CD4-positive, alpha-beta T cell treated with Interleukin-1 beta for 1 hour (primary cell): ENCODE measurements at regions not wholly inside any gene's neighbourhood (a gene's known extent, or its start where the extent isn't known, plus 50 kb on each side); places are given as distances from the start of the nearest gene placed in this dataset.

ENCODE experiments used
- DNase-seq, 2 donors: peaks; one replicate each; pipeline ENCODE4 v3.0.0-alpha.2; 2020 to 2022

GRCh38 chr15:95265419-95265997 lies 1034.1 kb downstream of the MCTP2 start:
- no peak for DNase-seq

GRCh38 chr15:95266451-95267061 lies 1035.2 kb downstream of the MCTP2 start:
- DNase-seq: no peak

- no peak for DNase-seq
These were observed 1036.1 kb downstream of the MCTP2 start for GRCh38 chr15:95267481-95267880.

GRCh38 chr15:95269242-95270183 lies 1038.2 kb downstream of the MCTP2 start:
- DNase-seq: no peak

- no peak for DNase-seq
These were observed 1042.7 kb downstream of the MCTP2 start for GRCh38 chr15:95274101-95274500.

DNA sequence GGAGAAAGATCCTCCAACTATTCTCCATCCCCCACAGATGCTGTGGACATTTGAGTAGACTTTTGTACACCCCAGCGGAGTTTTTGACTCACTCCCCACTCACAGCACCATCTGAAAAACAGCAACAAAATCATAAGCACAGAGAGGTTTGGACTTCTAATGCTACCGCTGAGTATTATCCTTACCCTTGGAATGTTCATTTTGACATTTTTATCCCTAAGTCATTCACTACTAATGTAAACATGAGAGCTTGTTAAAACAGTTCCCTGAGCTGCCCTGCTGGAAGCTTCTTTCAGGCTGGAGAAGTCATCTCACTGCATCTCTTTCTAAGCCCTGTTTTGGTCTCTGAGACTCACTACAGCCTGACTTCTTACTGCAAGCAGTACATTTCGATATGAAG lies 1045.9 kb downstream of the MCTP2 start:
- DNase-seq: no peak

DNA sequence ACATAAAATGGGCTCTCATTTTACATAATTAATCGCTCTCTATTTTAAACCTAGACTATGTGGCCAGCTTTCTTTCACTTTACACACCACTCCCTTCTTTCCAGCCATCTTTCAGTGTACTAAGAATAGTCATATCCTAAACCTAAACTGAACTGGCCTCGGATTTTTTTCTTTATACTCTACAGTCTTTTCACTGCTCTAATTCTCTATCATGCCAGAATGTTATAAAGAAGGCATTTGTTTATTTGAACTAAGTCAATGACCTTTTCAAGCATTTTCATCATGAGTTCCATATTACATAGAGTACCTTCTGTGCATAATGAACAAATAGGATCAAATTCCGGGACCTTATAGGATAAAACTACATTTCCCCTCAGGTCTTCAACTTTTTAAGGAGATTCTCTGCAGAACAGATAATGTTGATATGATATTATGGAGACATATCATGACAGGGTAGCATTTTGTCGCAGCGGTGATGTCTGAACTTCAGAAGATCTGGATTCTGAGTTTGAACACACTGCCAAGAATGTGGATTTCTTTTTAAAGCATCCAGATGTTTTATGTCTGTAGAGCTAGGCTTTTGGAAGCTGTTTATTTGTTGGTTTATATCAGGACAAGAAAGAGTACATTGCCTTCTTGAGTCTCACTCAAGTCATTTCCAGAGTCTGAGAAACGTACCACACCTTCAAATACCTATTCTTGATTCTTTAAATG lies 1047.3 kb downstream of the MCTP2 start:
- no peak for DNase-seq

GRCh38 chr15:95279277-95280019 lies 1048.1 kb downstream of the MCTP2 start:
- DNase-seq: no peak

DNA sequence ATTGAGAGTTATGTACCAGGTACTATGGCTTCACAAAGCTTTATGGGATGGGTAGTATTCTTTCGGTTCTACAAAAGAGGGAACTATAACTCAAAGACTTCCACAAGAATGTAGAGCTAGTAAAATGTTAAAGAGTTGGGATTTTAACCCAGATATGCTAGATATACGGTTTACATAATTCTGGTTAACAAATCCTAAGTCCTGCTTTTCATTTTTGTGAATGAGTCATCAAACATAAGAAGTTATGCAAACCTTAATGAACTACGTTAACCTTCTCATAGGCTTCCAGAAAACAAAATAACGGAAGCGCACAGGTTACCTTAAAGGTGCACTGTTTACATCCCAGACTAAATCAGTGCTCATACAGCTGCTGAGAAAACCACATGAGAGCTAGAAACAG lies 1049.3 kb downstream of the MCTP2 start:
- no peak for DNase-seq

DNA sequence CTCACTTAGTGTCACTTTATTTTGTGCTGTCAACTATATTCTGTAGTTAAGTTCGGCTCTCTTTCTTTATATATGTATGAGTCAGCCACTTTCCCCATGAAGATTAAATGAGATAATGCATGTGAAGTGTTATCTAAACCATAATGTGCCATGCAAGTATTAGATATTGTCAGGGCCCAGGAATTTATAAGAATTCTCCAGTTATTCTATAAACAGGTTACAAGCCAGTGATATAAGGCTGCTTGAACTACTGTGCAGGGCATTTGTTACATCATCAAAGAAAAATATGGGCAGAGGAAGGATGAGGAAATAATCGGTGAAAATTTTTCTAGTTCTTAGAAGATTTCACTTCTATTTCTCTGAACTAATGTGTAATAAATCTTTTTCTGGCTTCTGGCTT lies 1049.0 kb upstream of the NR2F2 start:
- DNase-seq: no peak

DNA sequence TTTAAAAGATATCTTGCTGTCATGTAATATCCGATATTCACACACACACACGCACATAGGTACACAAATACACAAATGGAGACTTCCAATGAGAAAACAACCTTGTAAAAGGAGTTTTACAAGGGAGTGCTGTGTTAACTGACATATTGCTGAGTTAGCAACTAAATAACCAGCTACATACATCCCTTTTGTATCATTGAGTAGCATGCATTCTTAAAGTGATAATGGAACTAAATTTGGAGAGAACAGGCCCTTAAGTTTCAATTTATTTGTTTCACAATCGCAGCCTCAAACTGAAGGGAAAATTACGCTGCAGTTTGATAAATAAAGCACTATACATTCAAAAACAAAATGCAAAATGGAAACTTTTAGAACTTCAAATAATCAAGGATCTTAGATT lies 1046.0 kb upstream of the NR2F2 start:
- no peak for DNase-seq

- no peak for DNase-seq
These were observed 1045.5 kb upstream of the NR2F2 start for GRCh38 chr15:95284933-95285421.

- DNase-seq: no peak
These were observed 1044.1 kb upstream of the NR2F2 start for GRCh38 chr15:95286352-95286880.

DNA sequence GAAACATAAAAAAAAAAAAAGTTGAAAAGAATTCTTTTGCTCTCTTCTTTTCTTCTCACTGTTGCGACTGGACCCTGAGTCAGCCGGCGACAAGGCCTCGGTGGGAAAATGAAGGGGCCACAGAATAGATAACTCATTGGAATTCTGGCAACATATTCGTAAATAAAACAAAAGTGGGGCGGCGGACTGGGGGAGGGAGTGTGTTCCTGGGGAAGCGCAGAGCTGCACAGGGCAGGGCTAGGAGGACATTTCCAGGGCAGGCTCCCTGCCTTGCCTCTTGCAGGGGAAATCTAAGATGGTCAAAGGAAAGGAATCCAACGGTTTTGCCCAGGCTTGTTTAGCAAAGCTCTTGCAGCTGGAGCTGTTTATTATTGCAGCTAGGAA lies 1042.8 kb upstream of the NR2F2 start:
- no peak for DNase-seq

GRCh38 chr15:95288626-95289025 lies 1041.9 kb upstream of the NR2F2 start:
- DNase-seq: no peak

- DNase-seq: no peak
These were observed 1040.1 kb upstream of the NR2F2 start for GRCh38 chr15:95290176-95290974.

DNA sequence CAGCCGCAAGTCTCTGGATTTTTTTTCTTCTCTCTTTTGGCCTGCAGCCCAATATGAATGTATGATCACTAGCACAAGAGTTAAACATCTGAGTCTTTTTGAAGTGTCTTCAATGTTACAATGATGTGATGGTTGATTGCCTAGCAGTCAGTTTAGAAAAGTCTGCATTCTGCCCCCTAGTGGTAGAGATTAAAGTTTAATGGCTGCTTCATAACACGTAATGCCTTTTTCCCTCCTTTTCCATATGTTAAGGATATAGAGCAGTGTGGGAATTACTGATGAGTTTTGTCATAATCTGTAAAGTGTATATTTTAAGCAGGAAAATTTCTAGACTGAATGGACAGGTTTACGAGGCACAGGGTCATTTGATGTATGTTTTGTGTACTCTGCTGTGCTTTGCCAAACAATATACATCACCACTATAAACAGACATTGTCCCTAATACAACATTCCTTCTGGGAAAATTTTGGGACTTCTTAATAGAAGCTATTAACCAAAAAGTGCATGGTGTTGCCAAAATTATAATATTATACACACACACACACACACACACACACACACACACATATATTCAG lies 1038.5 kb upstream of the NR2F2 start:
- DNase-seq: peak in 1 of 2 donors; percentile 15

DNA sequence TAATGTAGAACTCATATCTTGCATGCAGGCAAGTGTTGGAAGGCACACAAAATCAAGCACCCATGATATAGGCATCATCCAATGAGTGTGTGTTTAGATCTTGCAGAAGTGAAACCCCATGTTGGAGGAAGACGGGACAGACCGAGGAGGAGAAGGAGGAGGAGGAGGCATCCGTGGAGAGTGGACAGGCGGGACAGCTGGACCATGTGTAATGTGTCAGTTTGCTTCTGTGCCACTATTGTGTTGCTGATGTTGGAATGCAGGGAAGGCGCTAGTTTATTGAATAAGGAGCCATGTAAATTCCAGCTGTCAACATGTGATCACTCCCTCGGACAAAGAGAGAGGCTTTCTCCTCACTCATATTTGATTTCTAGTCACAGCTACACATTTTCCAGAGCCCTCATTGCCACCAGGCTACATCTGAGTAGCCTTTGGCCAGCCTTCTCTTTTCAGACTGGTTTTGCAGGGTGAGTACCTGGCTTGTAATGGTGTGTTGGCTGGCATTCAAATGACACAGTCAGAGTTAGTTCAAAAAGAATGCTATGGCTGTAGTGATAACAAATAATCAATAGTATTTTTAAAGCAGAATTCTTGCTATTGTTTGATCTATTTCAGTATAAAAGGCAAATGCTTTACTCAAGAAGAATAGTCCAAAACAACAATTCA lies 1037.6 kb upstream of the NR2F2 start:
- no peak for DNase-seq

DNA sequence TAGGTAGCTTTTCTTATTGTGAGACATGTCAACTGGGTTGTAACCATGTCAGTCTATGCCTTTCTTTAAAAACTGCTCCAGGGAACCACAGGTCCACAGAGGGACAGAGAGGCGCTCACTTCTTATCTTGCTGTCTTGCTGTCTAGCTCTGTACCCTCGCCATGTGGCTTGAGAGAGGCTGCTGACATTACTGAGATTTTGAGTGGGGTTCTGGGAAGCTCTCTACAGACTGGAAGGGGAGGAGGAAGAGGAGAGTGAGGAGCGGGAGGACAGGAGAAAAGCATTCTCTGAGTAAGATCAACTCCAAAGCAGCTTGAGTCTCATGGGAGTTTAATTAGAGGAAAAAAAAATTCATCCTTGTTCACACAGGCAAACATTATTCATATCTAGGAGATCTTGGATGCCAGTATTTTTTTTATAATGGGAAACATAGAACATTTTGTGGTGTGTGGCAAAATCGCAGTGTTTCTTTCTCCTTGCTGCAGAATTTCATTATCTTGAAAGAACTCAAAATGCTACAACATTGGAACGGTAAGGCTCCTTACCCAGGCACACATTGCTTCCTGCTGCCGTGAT lies 1037.0 kb upstream of the NR2F2 start:
- no peak for DNase-seq

GRCh38 chr15:95295363-95295762 lies 1035.1 kb upstream of the NR2F2 start:
- DNase-seq: no peak
